ENCODE measurements at regions not wholly inside any gene's neighbourhood (a gene's known extent, or its start where the extent isn't known, plus 50 kb on each side); places are given as distances from the start of the nearest gene placed in this dataset.

DNA sequence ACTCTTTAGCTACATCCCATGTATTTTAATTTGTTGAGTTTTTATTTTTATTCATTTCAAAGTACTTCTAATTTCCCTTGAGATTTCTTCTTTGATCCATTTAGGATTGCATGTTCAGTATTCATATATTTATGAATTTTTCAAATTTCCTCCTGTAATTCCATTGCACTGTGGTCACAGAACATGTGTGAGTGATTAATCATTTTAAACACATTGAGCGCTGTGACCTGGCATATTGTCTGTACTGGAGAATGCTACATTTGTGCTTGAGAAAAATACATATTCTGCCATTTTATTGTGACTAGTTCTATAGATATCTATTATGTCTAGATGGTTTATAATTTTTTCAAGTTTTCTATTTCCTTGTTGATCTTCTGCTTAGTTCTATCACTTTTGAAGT lies 353.7 kb downstream of the RAD51AP2 start:
- TF ChIP-seq SUZ12 (IDR thresholded peaks at IDR 0.05; ENCODE audit: extremely low read depth, insufficient read depth, insufficient read length) (no peak), YY1 (IDR thresholded peaks at IDR 0.05; ENCODE audit: insufficient read depth, insufficient read length) (no peak)

All from NT2/D1 (cell line).